ENCODE measurements at regions not wholly inside any gene's neighbourhood (a gene's known extent, or its start where the extent isn't known, plus 50 kb on each side); places are given as distances from the start of the nearest gene placed in this dataset.

- no peak overlapping the region for H3K4me3 ChIP-seq (ENCODE audit: low read depth, low read length)
- no peak for DNase-seq (ENCODE audit: low read depth)
- no peak for TF ChIP-seq CTCF (IDR thresholded peaks at IDR 0.05; ENCODE audit: control insufficient read depth, extremely low read depth, insufficient read depth)
Measured at GRCh38 chr7:83866582-83866981, 217.6 kb upstream of the SEMA3E start.

- TF ChIP-seq CTCF (IDR thresholded peaks at IDR 0.05; ENCODE audit: control insufficient read depth, extremely low read depth, insufficient read depth): no peak
- DNase-seq (ENCODE audit: low read depth): no peak
- H3K4me3 ChIP-seq (ENCODE audit: low read depth, low read length): no peak overlapping the region
Measured at GRCh38 chr7:83864551-83864950, 215.6 kb upstream of the SEMA3E start.

GRCh38 chr7:83863906-83864305, 215.0 kb upstream of the SEMA3E start:
- no peak for TF ChIP-seq CTCF (IDR thresholded peaks at IDR 0.05; ENCODE audit: control insufficient read depth, extremely low read depth, insufficient read depth)
- no peak overlapping the region for H3K4me3 ChIP-seq (ENCODE audit: low read depth, low read length)
- no peak for DNase-seq (ENCODE audit: low read depth)

GRCh38 chr7:83861876-83862275, 212.9 kb upstream of the SEMA3E start:
- TF ChIP-seq CTCF (IDR thresholded peaks at IDR 0.05; ENCODE audit: control insufficient read depth, extremely low read depth, insufficient read depth): no peak
- no peak overlapping the region for H3K4me3 ChIP-seq (ENCODE audit: low read depth, low read length)
- DNase-seq (ENCODE audit: low read depth): no peak

GRCh38 chr7:83859827-83860226, 210.9 kb upstream of the SEMA3E start:
- no peak overlapping the region for H3K4me3 ChIP-seq (ENCODE audit: low read depth, low read length)
- no peak for TF ChIP-seq CTCF (IDR thresholded peaks at IDR 0.05; ENCODE audit: control insufficient read depth, extremely low read depth, insufficient read depth)
- DNase-seq (ENCODE audit: low read depth): no peak

DNA sequence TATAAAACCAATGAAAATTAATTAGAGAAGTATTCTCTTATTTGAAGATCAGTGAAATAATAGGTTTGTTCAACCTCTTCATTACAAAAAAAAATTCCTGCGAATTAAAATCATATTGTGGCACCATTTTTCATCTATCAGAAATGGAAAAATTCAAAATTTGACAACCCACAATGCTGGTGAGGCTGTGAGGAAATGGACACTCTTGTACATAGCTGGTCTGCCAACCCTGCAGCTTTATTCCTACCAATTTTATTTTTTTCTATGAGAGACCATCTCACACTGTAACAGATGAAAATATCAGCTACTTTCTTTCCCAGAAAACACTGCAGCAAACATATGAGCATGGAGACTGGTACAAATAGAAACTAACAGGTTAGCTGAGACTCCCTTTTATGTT, 208.8 kb upstream of the SEMA3E start:
- DNase-seq (ENCODE audit: low read depth): no peak
- no peak for TF ChIP-seq CTCF (IDR thresholded peaks at IDR 0.05; ENCODE audit: control insufficient read depth, extremely low read depth, insufficient read depth)
- no peak overlapping the region for H3K4me3 ChIP-seq (ENCODE audit: low read depth, low read length)

- no peak for DNase-seq (ENCODE audit: low read depth)
- H3K4me3 ChIP-seq (ENCODE audit: low read depth, low read length): no peak overlapping the region
- no peak for TF ChIP-seq CTCF (IDR thresholded peaks at IDR 0.05; ENCODE audit: control insufficient read depth, extremely low read depth, insufficient read depth)
Measured at GRCh38 chr7:83856094-83856493, 207.2 kb upstream of the SEMA3E start.

All from LNCaP clone FGC (cell line).